IMR-90 (cell line): ENCODE measurements at regions not wholly inside any gene's neighbourhood (a gene's known extent, or its start where the extent isn't known, plus 50 kb on each side); places are given as distances from the start of the nearest gene placed in this dataset.

Experiments used
- ATAC-seq: fragments of 200-7000 bp; cut with Tn5 transposase; 2 replicates; pipeline ENCODE4 v1.9.1; 2020; ENCODE audit warnings: low read depth, mild to moderate bottlenecking, moderate library complexity
- BruUV-seq: library from RNA; stranded (reverse); fragments of 400-500 nt; replicated peaks from 2 replicates; lab custom pipeline; 2021; lab: Mats Ljungman, UMichigan
- CTCF ChIA-PET: fragments of 300-600 bp; formaldehyde crosslinking; extraction: SDS; loops from one replicate; lab custom pipeline; 2021; ENCODE audit warnings: antibody characterized with exemption; lab: Yijun Ruan, JAX
- POLR2A ChIA-PET: fragments of 300-600 bp; sonication (Branson Sonifier 250); formaldehyde crosslinking; loops from one replicate; lab custom pipeline; 2022; ENCODE audit warnings: antibody characterized with exemption; ENCODE audit not compliant: unreplicated experiment; lab: Charles Lee
- DNase-seq: peaks from one replicate; pipeline ENCODE4 v3.0.0; 2013
- H2AFZ ChIP-seq: replicated peaks from 2 replicates; pipeline ENCODE3; 2013; ENCODE audit warnings: low read length, mild to moderate bottlenecking; ENCODE audit not compliant: poor library complexity
- H2AK5ac ChIP-seq: 2 replicates; pipeline ENCODE4 v1.6.1; 2013; ENCODE audit warnings: low read depth, low read length, inconsistent platforms
- H2AK9ac ChIP-seq: replicated peaks from 2 replicates; pipeline ENCODE3; 2013; ENCODE audit warnings: mild to moderate bottlenecking, low read depth, low read length, moderate library complexity; ENCODE audit not compliant: poor library complexity
- H2BK120ac ChIP-seq: 2 replicates; pipeline ENCODE4 v1.6.1; 2013; ENCODE audit warnings: low read depth, low read length, inconsistent platforms
- H2BK15ac ChIP-seq: 3 replicates; pipeline ENCODE4 v1.6.1; 2013; ENCODE audit warnings: low read depth, low read length, inconsistent platforms
- H2BK20ac ChIP-seq: 2 replicates; pipeline ENCODE4 v1.6.1; 2013; ENCODE audit warnings: low read depth, mild to moderate bottlenecking, inconsistent platforms, low read length, moderate library complexity
- H2BK5ac ChIP-seq: 2 replicates; pipeline ENCODE4 v1.6.1; 2013; ENCODE audit warnings: mild to moderate bottlenecking, low read depth, low read length, inconsistent platforms; ENCODE audit not compliant: poor library complexity, severe bottlenecking
- H3K14ac ChIP-seq: replicated peaks from 2 replicates; pipeline ENCODE4 v1.6.1; 2013; ENCODE audit warnings: low read depth, low read length, inconsistent platforms
- H3K18ac ChIP-seq: 2 replicates; pipeline ENCODE4 v1.6.1; 2013; ENCODE audit warnings: low read depth, low read length, control low read depth
- H3K23ac ChIP-seq: 2 replicates; pipeline ENCODE4 v1.6.1; 2013; ENCODE audit warnings: low read depth, low read length, inconsistent platforms
- H3K27ac ChIP-seq: 2 replicates; pipeline ENCODE4 v1.5.1; 2013; ENCODE audit warnings: mild to moderate bottlenecking, control low read depth, low read length; ENCODE audit not compliant: insufficient read depth
- H3K27me3 ChIP-seq: 2 replicates; pipeline ENCODE4 v1.6.1; 2013; ENCODE audit warnings: low read length; ENCODE audit not compliant: control insufficient read depth, insufficient read depth
- H3K36me3 ChIP-seq: 2 replicates; pipeline ENCODE4 v1.6.1; 2013; ENCODE audit warnings: low read length, mixed read lengths; ENCODE audit not compliant: control insufficient read depth, insufficient read depth
- H3K4ac ChIP-seq: 2 replicates; pipeline ENCODE4 v1.6.1; 2013; ENCODE audit warnings: low read depth, low read length, inconsistent platforms
- H3K4me1 ChIP-seq: 2 replicates; pipeline ENCODE4 v1.6.1; 2013; ENCODE audit warnings: low read length, mixed read lengths; ENCODE audit not compliant: control insufficient read depth, insufficient read depth
- H3K4me2 ChIP-seq: 2 replicates; pipeline ENCODE4 v1.6.1; 2013; ENCODE audit warnings: low read depth, mild to moderate bottlenecking, control low read depth, low read length, moderate library complexity
- H3K4me3 ChIP-seq: 2 replicates; pipeline ENCODE4 v1.5.1; 2013; ENCODE audit warnings: low read depth, mild to moderate bottlenecking, control low read depth, low read length, moderate library complexity; ENCODE audit not compliant: insufficient read depth
- H3K56ac ChIP-seq: 2 replicates; pipeline ENCODE4 v1.6.1; 2013; ENCODE audit warnings: low read length, inconsistent platforms; ENCODE audit not compliant: insufficient read depth; ENCODE audit errors: extremely low read depth
- H3K79me1 ChIP-seq, 2 experiments: 2 replicates each; pipeline ENCODE4 v1.6.1; 2013; ENCODE audit warnings: low read length in 2 of 2, inconsistent platforms in 1 of 2, low read depth in 1 of 2
- H3K9ac ChIP-seq: 2 replicates; pipeline ENCODE4 v1.6.1; 2013; ENCODE audit warnings: low read depth, low read length, control low read depth
- H3K9me1 ChIP-seq: 2 replicates; pipeline ENCODE4 v1.6.1; 2013; ENCODE audit warnings: low read length, inconsistent platforms; ENCODE audit not compliant: insufficient read depth
- H3K9me3 ChIP-seq: 2 replicates; pipeline ENCODE4 v1.6.1; 2013; ENCODE audit warnings: low read length; ENCODE audit not compliant: control insufficient read depth, insufficient read depth
- H4K20me1 ChIP-seq: 2 replicates; pipeline ENCODE4 v1.6.1; 2013; ENCODE audit warnings: low read length, inconsistent platforms; ENCODE audit not compliant: insufficient read depth
- H4K5ac ChIP-seq: 2 replicates; pipeline ENCODE4 v1.6.1; 2013; ENCODE audit warnings: mild to moderate bottlenecking, low read depth, low read length, control low read depth
- H4K8ac ChIP-seq, 2 experiments: 2 replicates each; pipeline ENCODE4 v1.6.1; 2013; ENCODE audit warnings: low read depth in 2 of 2, low read length in 2 of 2, control low read depth in 1 of 2, inconsistent platforms in 1 of 2
- H4K91ac ChIP-seq: 2 replicates; pipeline ENCODE4 v1.6.1; 2013; ENCODE audit warnings: low read depth, low read length, inconsistent platforms; ENCODE audit not compliant: insufficient read depth
- BHLHE40 ChIP-seq: fragments of 150-350 bp; IDR thresholded peaks from 2 replicates; pipeline ENCODE4 v1.6.1; 2016; ENCODE audit warnings: mild to moderate bottlenecking, low read depth, low read length
- CTCF ChIP-seq: conservative IDR thresholded peaks from 2 replicates; pipeline ENCODE4 v1.5.1; 2012; ENCODE audit warnings: mild to moderate bottlenecking, low read depth, low read length, improper control_type of control experiment
- ELK1 ChIP-seq: fragments of 150-350 bp; IDR thresholded peaks from 2 replicates; pipeline ENCODE4 v1.6.1; 2016; ENCODE audit warnings: low read depth, mild to moderate bottlenecking, low read length, moderate library complexity, borderline replicate concordance
- FOS ChIP-seq: fragments of 150-350 bp; IDR thresholded peaks from 2 replicates; pipeline ENCODE4 v1.6.1; 2016; ENCODE audit warnings: low read depth, low read length
- MAFK ChIP-seq: IDR thresholded peaks from 2 replicates; pipeline ENCODE4 v1.6.1; 2012; ENCODE audit warnings: low read depth, low read length, improper control_type of control experiment
- MAZ ChIP-seq: IDR thresholded peaks from 2 replicates; pipeline ENCODE4 v1.6.1; 2012; ENCODE audit warnings: low read depth, mild to moderate bottlenecking, low read length, improper control_type of control experiment, moderate library complexity, borderline replicate concordance
- POLR2A ChIP-seq: IDR thresholded peaks from 2 replicates; pipeline ENCODE4 v1.6.1; 2012; ENCODE audit warnings: mild to moderate bottlenecking, low read depth, low read length
- RAD21 ChIP-seq: IDR thresholded peaks from 2 replicates; pipeline ENCODE4 v1.6.1; 2012; ENCODE audit warnings: low read length, improper control_type of control experiment
- SMC3 ChIP-seq: fragments of 150-350 bp; IDR thresholded peaks from 2 replicates; pipeline ENCODE4 v1.6.1; 2016; ENCODE audit warnings: low read depth, mild to moderate bottlenecking, antibody characterized with exemption, low read length, moderate library complexity
- dilution Hi-C: fragments of 300-500 bp; cut with HindIII; formaldehyde crosslinking; loops from one replicate; pipeline ENCODE4 v1.14.3; 2018; ENCODE audit warnings: low sequenced_read_pairs; ENCODE audit not compliant: unreplicated experiment
- in situ Hi-C: fragments of 300-500 bp; cut with MboI; formaldehyde crosslinking; loops from 3 replicates; pipeline ENCODE4 v1.14.3; 2019; ENCODE audit warnings: low sequenced_read_pairs, inconsistent platforms, mixed read lengths
- intact Hi-C: fragments of 100-400 bp; cut with micrococcal nuclease; formaldehyde crosslinking; loops from 2 replicates; pipeline ENCODE4 v1.10.0; 2022

GRCh38 chr4:163738521-163738920, 244.0 kb downstream of the TMA16 start:
- Histone ChIP-seq H3K4me1 (no peaks in the 10 kb centered on the region), H4K91ac (no peak overlapping the region), H4K20me1 (no peaks in the 10 kb centered on the region), H3K23ac (no peak overlapping the region), H3K4me3 (no peak overlapping the region), H3K4ac (no peak overlapping the region), H4K8ac (no peak overlapping the region), H3K4me2 (no peak overlapping the region), H2BK15ac (no peak overlapping the region), H3K9me3 (no peaks in the 10 kb centered on the region), H2BK20ac (no peak overlapping the region), H2AK9ac (no peak overlapping the region), H3K14ac (no peak overlapping the region), H2BK120ac (no peak overlapping the region), H3K27me3 (no peaks in the 10 kb centered on the region), H3K36me3 (no peaks in the 10 kb centered on the region), H3K79me1 (no peaks in the 10 kb centered on the region), H3K9ac (no peak overlapping the region), H3K18ac (no peak overlapping the region), H2AK5ac (no peak overlapping the region), H4K5ac (no peak overlapping the region), H3K27ac (no peak overlapping the region), H3K9me1 (no peaks in the 10 kb centered on the region), H2AFZ (no peak overlapping the region), H2BK5ac (no peak overlapping the region), H3K56ac (no peak overlapping the region)
- dilution Hi-C loops (no loop called here), intact Hi-C loops (no loop called here), in situ Hi-C loops (no loop called here)
- TF ChIP-seq MAFK (no peak), BHLHE40 (no peak), POLR2A (no peak), RAD21 (no peak), SMC3 (no peak), FOS (no peak), MAZ (no peak), CTCF (no peak), ELK1 (no peak)
- CTCF ChIA-PET = no interaction called here
- ATAC-seq (no peak), DNase-seq (no peak)
- no TSS peak for BruUV-seq
- POLR2A ChIA-PET = no interaction called here
